Smooth muscle cell (in vitro differentiated cells): ENCODE measurements at regions not wholly inside any gene's neighbourhood (a gene's known extent, or its start where the extent isn't known, plus 50 kb on each side); places are given as distances from the start of the nearest gene placed in this dataset.

Experiments
- DNase-seq: peaks from one replicate; lab custom pipeline; 2025; ENCODE audit not compliant: unreplicated experiment; lab: John Stamatoyannopoulos, UW
- H2AFZ ChIP-seq: fragments of 200-600 bp; sonication (generic); 2 replicates; pipeline ENCODE4 v1.6.0; 2016; ENCODE audit warnings: antibody characterized with exemption, low read depth, mild to moderate bottlenecking
- H3F3A ChIP-seq: fragments of 200-600 bp; sonication (generic); 2 replicates; pipeline ENCODE4 v1.6.0; 2017; ENCODE audit warnings: antibody characterized with exemption, low read depth
- H3K27ac ChIP-seq: fragments of 200-600 bp; sonication (generic); 2 replicates; pipeline ENCODE4 v1.5.1; 2016; ENCODE audit warnings: low read depth, mild to moderate bottlenecking
- H3K27me3 ChIP-seq: fragments of 200-600 bp; sonication (generic); 2 replicates; pipeline ENCODE4 v1.6.1; 2016; ENCODE audit warnings: low read depth, mild to moderate bottlenecking
- H3K36me3 ChIP-seq: fragments of 200-600 bp; sonication (generic); 2 replicates; pipeline ENCODE4 v1.5.1; 2016; ENCODE audit warnings: low read depth
- H3K4me1 ChIP-seq: fragments of 200-600 bp; sonication (generic); 2 replicates; pipeline ENCODE4 v1.5.1; 2016; ENCODE audit warnings: low read depth
- H3K4me2 ChIP-seq: fragments of 200-600 bp; sonication (generic); 2 replicates; pipeline ENCODE4 v1.6.0; 2016; ENCODE audit warnings: mild to moderate bottlenecking
- H3K4me3 ChIP-seq: fragments of 200-600 bp; sonication (generic); 2 replicates; pipeline ENCODE4 v1.5.1; 2016; ENCODE audit warnings: mild to moderate bottlenecking
- H3K79me2 ChIP-seq: fragments of 200-600 bp; sonication (generic); 2 replicates; pipeline ENCODE4 v1.6.0; 2016; ENCODE audit warnings: low read depth, mild to moderate bottlenecking
- H3K9ac ChIP-seq: fragments of 200-600 bp; sonication (generic); 2 replicates; pipeline ENCODE4 v1.6.0; 2016; ENCODE audit warnings: low read depth
- H3K9me3 ChIP-seq: fragments of 200-600 bp; sonication (generic); replicated peaks from 2 replicates; pipeline ENCODE4 v1.5.1; 2016; ENCODE audit warnings: low read depth
- H4K20me1 ChIP-seq: fragments of 200-600 bp; sonication (generic); 2 replicates; pipeline ENCODE4 v1.6.0; 2016; ENCODE audit warnings: low read depth
- CTCF ChIP-seq: fragments of 200-600 bp; sonication (generic); IDR thresholded peaks from 2 replicates; pipeline ENCODE4 v1.5.1; 2017; ENCODE audit warnings: borderline replicate concordance, mild to moderate bottlenecking, antibody characterized with exemption; ENCODE audit not compliant: insufficient read depth, poor library complexity, severe bottlenecking
- WGBS: methylation state at CpG from one replicate; pipeline ENCODE4 v1.1.7; 2016; ENCODE audit warnings: low lambda C conversion rate; 5-methylcytosine and 5-hydroxymethylcytosine counted together

- no peak for TF ChIP-seq CTCF
- H3K4me3 ChIP-seq, result no peak overlapping the region
- no peaks in the 10 kb centered on the region for H4K20me1 ChIP-seq
- H3K27ac ChIP-seq, result peak overlapping the region; percentile 24
- H3K4me2 ChIP-seq, result peak overlapping the region; percentile 6
- no peaks in the 10 kb centered on the region for H3F3A ChIP-seq
- 84% methylated on average over 9 of the region's 9 CpGs for WGBS
- no peak overlapping the region for H3K9ac ChIP-seq
- no peaks in the 10 kb centered on the region for H3K36me3 ChIP-seq
- no peak for DNase-seq
- H3K79me2 ChIP-seq, result no peaks in the 10 kb centered on the region
- no peak overlapping the region for H2AFZ ChIP-seq
- H3K9me3 ChIP-seq, result no peaks in the 10 kb centered on the region
- H3K4me1 ChIP-seq, result no peaks in the 10 kb centered on the region
- H3K27me3 ChIP-seq, result no peaks in the 10 kb centered on the region
Observed at GRCh38 chr1:117681093-117681900, 75.4 kb downstream of the TENT5C start.

- Histone ChIP-seq H2AFZ (no peak overlapping the region), H3K79me2 (no peaks in the 10 kb centered on the region), H3K9me3 (no peaks in the 10 kb centered on the region), H3F3A (no peaks in the 10 kb centered on the region), H4K20me1 (no peaks in the 10 kb centered on the region), H3K27me3 (no peaks in the 10 kb centered on the region), H3K4me2 (peak overlapping the region; percentile 6), H3K9ac (no peak overlapping the region), H3K4me1 (no peaks in the 10 kb centered on the region), H3K4me3 (no peak overlapping the region), H3K27ac (peak overlapping the region; percentile 24), H3K36me3 (no peaks in the 10 kb centered on the region)
- TF ChIP-seq CTCF, result no peak
- no peak for DNase-seq
- WGBS, result 87% methylated on average over 3 of the region's 3 CpGs
Observed at GRCh38 chr1:117681901-117682250, 76.0 kb downstream of the TENT5C start.

DNA sequence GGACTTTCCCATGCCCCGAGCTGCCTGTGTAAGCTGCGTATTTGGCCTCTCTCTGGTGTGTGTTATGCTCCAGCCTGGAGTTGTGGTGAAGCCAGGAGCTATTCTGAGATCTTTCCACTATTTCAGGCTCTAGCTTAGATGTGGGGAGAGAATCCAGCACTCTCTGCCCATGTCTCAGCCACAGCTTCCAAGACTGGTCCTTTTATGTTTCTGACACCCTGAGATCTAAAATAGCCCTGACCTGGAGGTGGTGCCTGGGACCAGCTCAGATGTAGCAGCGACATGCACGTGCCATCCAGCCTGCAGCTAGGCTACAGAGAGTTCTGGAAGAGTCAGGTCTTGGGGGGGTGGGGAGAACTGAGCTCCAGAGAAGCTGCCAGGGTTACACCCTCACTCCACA, 76.5 kb downstream of the TENT5C start:
- H4K20me1 ChIP-seq, result no peaks in the 10 kb centered on the region
- no peak for TF ChIP-seq CTCF
- H2AFZ ChIP-seq, result no peak overlapping the region
- DNase-seq, result no peak
- no peaks in the 10 kb centered on the region for H3K27me3 ChIP-seq
- H3K27ac ChIP-seq, result peak overlapping the region; percentile 24
- 76% methylated on average over 4 of the region's 4 CpGs for WGBS
- H3F3A ChIP-seq, result no peaks in the 10 kb centered on the region
- H3K79me2 ChIP-seq, result no peaks in the 10 kb centered on the region
- no peaks in the 10 kb centered on the region for H3K4me1 ChIP-seq
- H3K4me2 ChIP-seq, result peak overlapping the region; percentile 6
- no peak overlapping the region for H3K9ac ChIP-seq
- no peak overlapping the region for H3K4me3 ChIP-seq
- H3K36me3 ChIP-seq, result no peaks in the 10 kb centered on the region
- H3K9me3 ChIP-seq, result no peaks in the 10 kb centered on the region
